Stimulated activated naive CD8-positive, alpha-beta T cell treated with anti-CD3 and anti-CD28 coated beads, Interleukin-15, Interleukin-2, amounts not matched to agents 100 U/mL and 50 U/mL, for 24 hours (primary cell): ENCODE measurements at regions not wholly inside any gene's neighbourhood (a gene's known extent, or its start where the extent isn't known, plus 50 kb on each side); places are given as distances from the start of the nearest gene placed in this dataset.

ENCODE experiments used
- ATAC-seq: fragments of 150-1000 bp; cut with Tn5 transposase; one replicate; pipeline ENCODE4 v1.10.0; 2021
- DNase-seq: peaks from one replicate; pipeline ENCODE4 v3.0.0; 2021

DNA sequence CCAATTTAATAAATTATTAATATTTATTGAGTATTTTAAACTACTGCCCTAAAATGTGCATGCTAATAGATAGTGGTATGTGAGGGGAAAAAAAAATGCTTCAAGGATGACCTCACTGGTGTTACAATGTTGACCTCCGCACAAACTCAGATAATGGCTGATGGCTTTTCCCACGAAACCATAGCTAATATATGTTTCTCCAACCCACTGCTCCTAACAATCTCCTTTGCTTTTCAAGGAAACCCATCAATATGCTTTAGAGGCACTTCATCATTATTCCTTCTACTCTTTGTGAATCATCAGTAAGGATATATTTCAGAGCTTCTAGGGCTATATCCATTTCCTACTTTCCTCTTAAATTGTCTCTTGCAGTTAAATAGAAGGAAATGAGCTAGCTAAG is 1752.0 kb upstream of the TENM3 start:
- no peak for ATAC-seq
- no peak for DNase-seq

DNA sequence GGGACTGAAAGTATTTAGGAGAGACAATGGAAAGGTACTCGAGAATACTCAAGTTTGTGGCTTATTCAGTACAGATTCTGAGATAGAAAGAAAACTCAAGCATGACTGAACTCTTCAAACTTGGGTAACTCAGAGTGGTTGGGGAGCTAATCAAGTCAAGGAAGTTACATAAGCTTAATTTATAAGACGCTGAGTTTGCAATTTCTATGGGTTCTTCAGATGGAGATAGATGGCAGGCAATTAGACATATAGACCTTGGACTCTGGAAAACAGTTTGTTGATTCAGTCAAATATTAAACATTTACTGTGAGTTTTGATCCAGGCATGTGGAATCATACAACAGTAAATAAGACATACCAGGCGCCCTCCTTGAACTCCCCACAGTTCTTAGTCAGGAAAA is 1749.9 kb upstream of the TENM3 start:
- no peak for ATAC-seq
- DNase-seq, result no peak

DNA sequence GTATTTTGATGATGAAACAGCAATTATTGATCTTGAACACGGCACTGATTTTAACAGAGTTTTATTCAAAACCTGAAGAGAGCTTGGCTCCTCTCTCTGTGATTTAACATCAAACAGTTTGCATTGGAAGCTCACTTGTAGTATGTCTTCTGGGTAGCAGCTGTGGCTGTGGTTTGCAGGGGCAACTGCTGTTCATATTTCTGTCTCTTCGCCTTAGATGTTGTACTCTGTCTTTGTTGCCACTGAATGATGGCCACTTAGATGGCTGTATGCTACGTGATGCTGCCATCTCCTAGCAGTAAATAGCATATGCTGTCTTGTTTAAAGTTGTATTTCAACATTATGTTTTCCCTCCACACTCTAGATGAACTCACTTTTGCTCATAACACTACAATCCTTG is 1743.0 kb upstream of the TENM3 start:
- ATAC-seq (no peak), DNase-seq (no peak)

DNA sequence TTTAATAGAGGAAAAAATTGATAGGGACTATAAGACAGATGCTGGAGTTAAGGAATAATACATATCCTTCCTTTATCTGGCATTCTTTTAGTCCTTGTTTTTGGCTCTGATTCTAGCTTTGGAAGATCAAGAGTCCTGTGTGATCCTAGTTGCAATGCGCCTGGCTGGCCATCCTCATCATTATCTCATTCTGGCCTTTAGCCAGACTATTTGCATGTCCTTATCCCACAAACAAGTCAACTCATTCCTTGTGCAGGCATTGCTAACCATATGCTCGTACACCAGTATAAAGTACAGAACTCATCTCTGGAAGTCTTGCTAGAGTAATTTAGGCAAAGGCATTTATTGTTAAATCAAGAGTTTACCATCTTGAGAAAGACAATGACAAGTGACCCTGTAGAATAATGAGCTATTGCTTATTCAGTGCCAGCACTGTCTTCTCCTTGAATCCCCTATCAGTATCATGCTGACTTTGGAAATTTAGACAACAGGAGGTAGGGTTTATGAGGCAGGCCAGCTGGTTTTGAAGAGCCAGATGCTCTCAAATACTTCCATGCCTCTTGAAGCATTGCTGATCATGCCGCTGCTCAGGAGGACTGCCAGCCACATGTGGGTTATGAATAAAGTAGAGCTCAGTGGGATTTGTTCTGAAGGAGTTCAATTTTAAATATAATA is 1730.3 kb upstream of the TENM3 start:
- DNase-seq (no peak), ATAC-seq (no peak)

DNA sequence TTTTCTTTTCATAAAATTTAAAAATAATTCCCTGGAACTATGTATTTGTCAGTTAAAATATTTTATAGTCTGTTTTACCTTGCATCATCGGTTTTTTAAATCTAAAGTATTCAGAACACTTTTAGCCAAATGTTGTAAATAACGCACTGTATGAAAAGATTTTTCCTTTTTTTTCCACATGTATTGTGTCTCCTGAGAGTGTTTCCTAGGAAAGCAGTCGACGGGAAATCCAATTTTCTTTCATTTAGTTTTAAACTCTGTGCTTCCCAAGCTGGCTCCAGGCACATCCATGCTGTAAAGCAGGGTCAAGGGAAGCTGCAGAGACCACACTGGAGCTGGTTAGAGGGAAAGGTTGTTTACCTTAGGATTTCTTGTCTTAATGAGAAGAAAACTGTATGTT is 1724.3 kb upstream of the TENM3 start:
- DNase-seq (no peak), ATAC-seq (no peak)

DNA sequence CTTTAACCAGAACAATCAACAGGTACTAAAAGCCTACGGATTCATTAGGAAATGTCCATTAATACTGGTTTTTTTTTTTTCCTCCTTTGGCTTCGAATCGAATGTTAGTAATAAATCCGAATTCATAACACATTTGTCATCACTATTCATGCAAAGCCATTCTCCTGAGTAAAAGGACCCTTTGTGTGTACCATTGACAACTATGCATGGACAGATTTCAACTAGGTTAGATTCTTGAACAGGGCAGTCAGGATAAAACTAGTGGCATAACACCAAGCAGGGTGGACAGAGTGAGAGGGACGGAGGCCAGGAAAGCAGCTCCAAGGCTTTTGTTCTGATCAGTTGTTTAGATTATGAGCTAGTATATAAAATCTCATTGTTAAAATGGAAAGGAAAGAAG is 1722.0 kb upstream of the TENM3 start:
- ATAC-seq (no peak), DNase-seq (no peak)

DNA sequence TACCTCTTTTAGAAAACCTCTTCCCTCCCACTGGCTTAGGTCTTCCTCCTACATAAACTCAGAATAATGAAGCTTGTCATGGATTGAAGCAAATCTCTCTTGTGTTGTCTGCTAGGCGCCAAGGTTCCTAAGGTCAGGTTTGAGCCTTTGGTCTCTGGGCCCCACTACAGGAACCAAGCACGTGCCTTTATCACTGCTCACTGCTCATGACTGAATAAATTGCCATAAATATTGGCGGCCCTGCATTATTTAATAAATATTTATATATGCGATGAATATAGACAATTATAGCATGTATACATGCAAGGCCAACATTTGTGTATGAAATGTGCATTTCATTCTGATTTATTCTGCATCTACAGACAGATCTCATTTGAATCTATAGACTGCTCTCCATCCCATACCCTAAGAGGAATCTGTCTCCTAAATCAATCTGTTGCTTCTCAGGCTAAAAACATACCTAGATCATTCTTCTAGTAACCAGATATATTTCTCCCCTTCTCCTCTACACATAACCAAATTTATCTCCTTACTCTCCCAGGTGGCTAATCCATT is 1717.6 kb upstream of the TENM3 start:
- DNase-seq (no peak), ATAC-seq (no peak)

DNA sequence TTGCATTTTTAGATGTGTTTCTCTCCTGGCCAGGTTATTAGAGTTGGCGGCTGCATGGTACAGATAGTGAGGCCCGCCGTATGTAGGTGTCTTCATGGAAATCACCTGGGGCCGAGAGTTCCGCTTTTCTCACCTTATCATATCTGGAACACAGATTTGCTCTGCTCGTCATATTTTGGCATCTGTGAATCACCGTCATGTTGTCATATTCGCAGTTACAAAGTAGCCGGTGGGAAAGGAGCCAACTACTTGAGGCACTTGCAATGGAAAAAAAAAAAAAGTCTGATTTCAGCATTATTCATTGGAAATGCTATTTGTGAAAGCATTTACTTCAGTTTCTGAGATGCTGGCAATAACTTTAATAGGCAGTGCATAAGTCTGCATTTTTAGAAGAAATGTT is 1715.2 kb upstream of the TENM3 start:
- DNase-seq, result no peak
- no peak for ATAC-seq

DNA sequence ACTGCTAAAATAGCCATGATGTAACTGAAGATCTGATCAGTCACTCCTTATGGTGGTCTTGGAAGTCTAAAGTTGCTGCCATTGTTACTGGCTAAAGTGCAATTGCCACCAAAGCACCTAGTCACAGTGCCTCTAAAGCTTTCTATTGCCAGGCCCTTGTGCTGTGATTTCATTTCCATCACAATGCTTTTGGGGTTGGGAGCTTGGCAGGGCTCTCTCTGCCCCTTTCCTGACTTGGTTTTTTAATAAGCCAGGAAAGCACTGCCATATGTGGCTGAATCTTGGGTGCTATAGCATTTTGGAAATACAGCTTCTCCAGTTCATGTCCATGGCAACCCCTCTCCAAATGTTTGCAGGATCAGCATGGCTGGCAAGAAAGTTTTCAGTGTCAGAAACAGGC is 1712.4 kb upstream of the TENM3 start:
- ATAC-seq (no peak), DNase-seq (no peak)

DNA sequence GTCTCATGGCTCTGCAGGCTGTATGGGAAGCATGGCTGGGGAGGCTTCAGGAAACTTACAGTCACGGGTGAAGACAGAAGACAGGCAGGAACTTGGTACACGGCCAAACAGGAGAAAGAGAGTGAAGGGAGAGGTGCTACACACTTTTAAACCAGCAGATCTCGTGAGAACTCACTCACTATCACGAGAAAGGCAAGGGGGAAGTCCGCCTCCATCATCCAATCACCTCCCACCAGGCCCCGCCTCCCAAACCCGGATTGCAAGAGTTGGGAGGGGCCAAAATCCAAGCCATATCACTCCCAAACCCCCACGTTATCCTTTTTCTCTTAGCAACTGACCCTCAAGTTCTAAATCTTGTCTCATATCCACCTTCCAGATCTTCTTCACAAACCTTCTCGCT is 1710.5 kb upstream of the TENM3 start:
- DNase-seq (no peak), ATAC-seq (no peak)

DNA sequence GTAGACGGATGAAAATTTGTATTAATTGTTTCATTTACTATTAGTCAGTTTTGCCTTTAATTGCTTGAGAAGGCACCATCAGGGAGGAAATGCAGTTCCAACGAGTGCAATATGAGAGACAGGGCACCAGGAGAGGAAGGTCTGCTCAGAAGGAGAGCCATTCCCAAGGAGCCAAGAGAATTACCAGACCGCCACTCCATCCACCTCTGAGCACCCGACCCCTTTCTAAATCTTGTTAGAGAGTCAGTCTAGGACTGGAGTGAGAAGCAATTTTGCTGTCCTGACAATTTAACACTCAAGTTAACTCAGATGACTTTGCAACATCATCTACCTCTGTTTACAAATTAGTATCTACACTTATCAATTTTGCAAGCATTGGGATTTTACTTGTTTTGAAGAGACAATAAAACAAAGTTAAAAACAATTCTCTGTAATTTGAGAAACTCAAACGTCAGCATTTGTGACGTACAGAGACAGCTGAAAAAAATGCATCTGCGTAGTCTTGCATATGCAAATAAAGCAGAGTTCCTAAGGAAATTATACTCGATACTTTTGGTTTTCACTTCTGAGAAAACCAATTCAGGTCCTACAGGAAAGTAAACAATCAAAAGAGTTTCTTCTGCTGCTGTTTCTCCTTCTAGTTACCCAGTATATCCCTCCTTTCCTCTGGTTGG is 1704.7 kb upstream of the TENM3 start:
- ATAC-seq (no peak), DNase-seq (no peak)

DNA sequence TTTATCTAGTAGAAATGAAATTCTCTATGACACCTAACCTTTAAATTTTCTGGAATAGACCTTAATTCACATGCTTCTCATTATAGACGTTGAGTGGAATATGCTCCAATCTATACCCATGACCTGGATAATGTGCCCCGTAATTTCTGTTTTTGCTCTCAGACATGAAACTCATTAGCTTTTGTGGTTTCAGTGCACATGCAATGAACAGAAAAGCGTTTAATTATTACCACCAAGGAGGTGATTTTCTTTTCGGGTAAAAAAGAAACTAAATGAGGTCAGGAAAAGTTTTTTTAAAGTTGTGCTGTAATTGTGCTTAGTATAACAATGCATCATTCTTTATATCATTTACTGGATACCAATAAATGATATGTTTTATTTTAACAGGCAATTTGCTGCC is 1703.9 kb upstream of the TENM3 start:
- no peak for DNase-seq
- ATAC-seq, result no peak

DNA sequence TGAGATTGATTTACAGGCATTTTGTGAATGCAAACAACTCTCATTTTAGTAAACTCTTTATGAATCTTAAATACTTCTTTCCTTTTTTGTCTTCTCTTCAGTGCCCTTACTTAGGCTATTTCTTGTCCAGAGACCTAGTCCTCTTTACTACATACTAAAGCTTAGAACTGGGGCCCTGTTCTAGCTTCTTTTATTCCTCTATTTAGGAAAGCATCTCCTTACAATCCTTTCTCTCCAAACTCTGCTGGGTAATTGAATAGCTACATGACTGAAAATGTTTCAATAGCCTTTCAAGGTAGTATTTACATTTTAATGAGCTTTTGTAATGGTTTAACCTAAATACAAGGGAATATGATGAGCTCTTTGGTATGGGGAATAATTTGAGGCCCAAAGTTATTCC is 1701.5 kb upstream of the TENM3 start:
- DNase-seq (no peak), ATAC-seq (no peak)

DNA sequence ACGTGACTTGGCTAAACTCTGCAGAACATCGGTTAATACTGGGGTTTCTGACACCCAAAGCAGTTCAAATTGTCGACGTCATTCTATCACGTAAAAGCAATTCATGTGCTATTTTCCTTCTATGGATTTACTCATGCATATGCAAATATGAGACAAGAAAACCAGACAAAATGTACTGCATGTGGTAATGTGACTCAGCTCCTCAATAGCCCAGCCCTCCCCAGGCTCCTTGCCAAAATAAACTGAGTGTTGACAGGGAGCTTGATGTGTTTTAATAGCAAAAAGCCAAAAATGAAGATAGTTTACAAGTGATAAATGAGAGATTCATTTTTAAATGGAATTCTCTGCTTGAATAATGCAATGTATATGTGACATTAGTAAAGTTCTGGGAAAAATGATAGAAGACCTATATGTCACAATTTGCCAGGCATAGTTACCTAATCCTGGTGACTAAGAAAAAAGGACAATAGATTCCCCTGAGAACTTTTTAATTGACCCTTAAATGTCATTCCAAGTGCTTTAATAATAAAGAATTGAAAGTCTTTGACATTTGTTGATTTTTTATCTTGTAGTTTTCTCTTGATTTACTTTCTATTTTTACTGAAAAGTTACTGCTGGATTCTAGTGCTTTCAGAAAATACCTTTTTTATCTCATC is 1700.6 kb upstream of the TENM3 start:
- no peak for DNase-seq
- ATAC-seq, result no peak

DNA sequence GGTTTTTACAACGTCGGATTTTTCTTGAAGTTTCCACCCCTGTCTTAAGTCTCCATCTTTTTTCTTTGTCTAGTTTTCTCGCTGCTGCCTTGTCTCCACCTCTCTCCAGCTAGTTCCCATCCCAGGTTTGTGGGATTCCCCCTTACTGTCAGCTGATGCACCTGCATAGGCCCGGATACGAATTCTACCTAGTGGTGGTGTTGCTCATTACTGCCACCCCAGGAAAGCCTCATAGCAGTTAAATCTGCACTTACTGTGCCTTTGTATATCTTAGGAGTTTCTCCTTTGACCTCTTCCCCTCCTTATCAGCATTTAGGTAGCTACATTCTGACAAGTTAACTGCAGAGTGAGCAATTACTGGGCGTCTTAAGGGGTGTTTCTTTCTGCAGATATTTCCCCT is 1693.1 kb upstream of the TENM3 start:
- ATAC-seq (no peak), DNase-seq (no peak)

DNA sequence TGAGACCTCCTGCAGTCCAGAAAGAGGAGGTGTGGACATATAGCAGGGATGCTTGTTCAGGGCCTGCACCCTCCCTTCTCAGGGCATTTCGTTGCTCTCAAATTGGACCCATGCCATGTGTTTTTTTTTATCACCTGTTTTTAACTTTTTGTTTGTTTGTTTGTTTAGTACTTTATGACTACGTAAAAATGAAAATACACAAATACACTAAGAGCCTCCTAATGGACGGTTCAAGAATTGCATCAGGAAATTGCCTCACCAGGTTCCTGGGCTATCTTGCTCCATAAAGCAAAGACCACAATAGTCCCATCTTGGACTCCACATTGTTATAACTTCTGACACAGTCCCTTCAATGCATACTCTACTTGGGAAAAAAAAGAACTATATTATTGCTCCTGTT is 1685.9 kb upstream of the TENM3 start:
- ATAC-seq (no peak), DNase-seq (no peak)

DNA sequence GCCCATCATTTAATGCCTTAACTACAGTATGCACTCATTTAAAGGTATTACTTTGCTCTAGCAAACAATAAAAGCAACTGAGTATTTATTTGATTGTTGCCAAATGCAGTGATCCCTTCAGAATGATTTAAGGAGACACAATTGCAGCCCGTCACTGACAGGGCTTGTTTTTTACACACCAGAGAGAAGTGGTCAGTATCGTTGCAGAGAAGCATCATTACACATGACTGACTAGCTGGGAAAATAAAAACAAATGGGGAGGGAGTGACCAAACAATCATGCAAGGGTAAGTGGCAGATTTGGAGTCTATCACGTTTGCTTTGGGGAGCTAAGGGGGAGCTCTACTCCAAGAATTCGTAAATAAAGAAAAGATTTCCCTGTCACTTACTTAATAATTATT is 1685.3 kb upstream of the TENM3 start:
- DNase-seq, result no peak
- no peak for ATAC-seq

DNA sequence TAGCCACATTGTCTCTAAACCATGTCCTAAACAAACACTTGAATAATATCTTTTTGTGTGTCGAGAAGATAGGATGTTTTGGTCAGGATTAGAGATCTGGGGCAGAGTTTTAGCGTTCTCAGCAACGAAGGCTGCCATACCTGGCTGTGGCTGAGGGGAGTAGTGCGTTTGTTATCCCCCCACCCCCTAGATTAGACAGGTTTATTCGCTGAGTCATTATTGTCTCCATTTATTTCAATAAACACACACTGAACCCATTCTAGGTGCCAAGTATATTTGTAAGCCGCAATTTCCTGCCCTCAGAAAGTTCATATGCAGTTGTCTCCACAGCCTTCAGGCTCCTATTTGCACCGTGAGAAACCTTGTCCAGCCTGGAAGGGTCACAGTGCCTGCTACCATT is 1684.8 kb upstream of the TENM3 start:
- ATAC-seq, result no peak
- DNase-seq, result no peak

DNA sequence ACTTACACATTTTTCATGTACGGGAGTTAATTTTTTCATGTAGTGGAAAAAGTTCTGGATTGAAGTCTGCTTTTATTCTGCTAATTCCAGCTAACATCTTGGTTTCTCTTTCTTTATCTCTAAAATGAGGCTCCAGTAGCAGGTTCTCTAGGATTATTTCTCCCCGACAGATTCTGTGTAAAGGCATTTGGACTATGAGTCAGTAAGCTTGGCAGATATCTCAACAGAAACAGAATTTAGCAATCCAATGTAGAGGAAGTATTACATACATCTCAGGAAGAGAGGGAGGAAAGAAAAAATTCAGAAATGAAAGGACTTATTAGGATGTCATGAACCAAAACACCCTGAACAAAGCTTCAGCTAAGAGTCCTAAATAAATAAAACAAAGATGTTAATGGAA is 1682.3 kb upstream of the TENM3 start:
- no peak for DNase-seq

DNA sequence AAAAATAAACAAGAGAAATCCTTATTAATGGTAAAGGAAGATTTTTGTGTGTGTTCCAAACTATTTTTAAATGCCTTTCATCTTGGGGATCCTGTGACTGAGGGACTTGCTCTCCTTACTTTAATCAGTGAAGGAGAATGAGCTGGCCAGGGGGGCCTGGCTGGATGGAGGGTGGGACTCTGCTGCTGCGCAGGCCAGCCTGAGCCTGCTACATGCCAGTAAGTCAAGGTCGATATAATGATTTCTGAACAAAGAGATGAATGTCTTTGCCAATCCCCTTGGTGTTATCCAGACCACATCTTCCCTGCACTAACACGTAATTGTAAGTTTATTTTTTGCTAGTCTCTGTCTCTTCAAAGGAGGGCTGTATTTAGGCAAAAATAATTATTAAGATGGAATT is 1679.2 kb upstream of the TENM3 start:
- DNase-seq (no peak), ATAC-seq (no peak)

More for the DNA sequence above, 1682.3 kb upstream of the TENM3 start:
- ATAC-seq, result no peak

DNA sequence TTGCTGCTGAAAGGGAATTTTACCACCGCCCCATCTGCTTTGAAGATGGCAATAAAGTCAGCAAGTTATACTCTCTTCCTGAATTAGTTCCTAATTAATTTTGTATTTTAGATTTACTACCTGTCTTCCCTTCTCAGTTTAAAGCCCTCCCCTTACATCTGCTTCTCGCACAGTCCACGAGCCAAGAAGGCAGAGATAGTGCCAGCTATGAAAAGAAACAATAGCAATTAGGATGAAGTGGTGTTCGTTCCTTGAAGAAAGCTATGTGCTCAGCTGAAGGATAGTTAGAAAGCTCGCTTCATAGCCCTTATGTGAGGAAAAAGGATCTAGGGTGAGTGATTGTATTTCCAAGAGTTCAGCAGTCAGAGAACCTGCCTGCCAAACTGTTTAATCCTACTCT is 1678.8 kb upstream of the TENM3 start:
- DNase-seq (no peak), ATAC-seq (no peak)

DNA sequence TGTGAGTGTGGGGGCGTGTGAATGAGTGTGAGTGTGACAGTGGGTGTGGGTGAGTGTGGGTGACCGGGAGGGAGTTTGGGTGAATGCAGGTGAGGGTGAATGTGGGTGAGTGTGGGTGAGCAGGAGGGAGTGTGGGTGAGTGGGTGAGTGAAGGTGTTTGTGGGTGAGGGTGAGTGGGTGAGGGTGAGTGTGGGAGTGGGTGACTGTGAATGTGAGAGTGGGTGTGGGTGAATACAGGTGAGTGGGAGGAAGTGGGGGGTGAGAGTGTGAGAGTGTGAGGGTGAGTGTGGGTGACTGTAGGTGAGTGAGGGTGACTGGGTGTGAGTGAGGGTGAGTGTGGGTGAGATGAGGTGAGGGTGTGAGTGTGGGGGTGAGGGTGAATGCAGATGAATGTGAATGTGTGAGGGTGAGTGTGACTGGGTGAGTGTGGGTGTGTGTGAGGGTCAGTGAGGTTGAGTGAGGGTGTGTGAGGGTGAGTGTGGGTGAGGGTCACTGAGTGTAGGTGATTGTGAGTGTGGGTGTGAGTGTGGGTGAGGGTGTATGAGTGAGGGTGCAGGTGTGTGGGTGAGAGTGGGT is 1677.3 kb upstream of the TENM3 start:
- ATAC-seq, result no peak
- DNase-seq, result no peak

DNA sequence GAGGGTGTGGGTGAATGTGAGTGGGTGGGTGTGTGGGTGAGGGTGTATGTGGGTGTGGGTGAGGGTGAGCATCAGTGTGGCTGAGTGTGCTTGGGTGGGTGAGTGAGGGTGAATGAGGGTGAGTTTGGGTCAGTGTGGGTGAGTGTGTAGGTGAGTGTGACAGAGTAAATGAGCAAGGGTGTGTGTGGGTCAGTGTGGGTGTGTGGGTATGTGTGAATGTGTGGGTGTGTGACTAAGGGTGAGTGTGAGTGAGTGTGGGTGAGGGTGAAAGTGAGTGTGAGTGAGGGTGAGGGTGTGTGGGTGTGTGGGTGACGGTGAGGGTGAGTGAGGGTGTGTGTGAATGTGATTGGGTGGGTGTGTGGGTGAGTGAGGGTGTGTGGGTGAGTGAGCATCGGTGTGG is 1676.7 kb upstream of the TENM3 start:
- ATAC-seq (no peak), DNase-seq (no peak)
